ENCODE measurements at regions not wholly inside any gene's neighbourhood (a gene's known extent, or its start where the extent isn't known, plus 50 kb on each side); places are given as distances from the start of the nearest gene placed in this dataset.
"Not testable (repeated sequence)": the region's sequence is repeated elsewhere in the genome, so short reads cannot be mapped to it uniquely, and the experiment has no call there.

DNA sequence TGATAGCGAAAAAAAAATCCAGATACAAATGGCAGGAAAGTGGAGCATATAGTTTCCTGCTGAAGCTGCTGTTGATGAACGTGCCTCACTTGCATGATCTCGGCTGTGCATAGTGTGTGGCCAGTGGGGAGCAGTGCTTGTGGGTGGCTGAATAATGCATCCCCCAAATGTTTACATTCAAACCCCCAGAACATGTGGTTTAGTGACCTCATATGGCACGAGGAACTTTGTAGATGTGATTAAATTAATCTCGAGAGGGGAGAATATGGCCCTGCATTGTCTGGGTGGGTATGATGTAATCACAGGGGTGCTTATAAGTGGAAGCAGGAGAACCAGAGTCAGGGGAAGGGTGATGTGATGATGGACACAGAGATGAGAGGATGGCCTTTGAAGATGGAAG is 425.0 kb downstream of the TMEM121 start:
- no peak overlapping the region for H3K27ac ChIP-seq
- TF ChIP-seq, protein P1, sequence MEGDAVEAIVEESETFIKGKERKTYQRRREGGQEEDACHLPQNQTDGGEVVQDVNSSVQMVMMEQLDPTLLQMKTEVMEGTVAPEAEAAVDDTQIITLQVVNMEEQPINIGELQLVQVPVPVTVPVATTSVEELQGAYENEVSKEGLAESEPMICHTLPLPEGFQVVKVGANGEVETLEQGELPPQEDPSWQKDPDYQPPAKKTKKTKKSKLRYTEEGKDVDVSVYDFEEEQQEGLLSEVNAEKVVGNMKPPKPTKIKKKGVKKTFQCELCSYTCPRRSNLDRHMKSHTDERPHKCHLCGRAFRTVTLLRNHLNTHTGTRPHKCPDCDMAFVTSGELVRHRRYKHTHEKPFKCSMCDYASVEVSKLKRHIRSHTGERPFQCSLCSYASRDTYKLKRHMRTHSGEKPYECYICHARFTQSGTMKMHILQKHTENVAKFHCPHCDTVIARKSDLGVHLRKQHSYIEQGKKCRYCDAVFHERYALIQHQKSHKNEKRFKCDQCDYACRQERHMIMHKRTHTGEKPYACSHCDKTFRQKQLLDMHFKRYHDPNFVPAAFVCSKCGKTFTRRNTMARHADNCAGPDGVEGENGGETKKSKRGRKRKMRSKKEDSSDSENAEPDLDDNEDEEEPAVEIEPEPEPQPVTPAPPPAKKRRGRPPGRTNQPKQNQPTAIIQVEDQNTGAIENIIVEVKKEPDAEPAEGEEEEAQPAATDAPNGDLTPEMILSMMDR (conservative IDR thresholded peaks at IDR 0.05): no peak

DNA sequence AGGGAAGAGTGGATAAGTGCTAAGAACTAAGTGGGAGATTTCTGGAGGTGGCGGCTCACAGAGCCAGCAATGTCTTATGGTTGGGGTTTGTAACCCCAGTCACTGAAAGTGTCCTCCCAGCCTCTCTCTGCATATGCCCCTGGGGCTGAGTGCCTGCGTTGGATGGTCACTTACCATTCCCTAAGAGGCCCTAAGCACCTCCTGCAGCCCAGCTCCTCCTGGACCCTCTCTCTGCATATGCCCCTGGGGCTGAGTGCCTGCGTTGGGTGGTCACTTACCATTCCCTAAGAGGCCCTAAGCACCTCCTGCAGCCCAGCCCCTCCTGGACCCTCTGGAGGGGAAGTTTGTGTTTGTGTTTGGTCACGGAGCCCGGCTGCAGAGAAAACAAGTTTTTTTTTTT is 425.8 kb downstream of the TMEM121 start:
- H3K27ac ChIP-seq: no peak overlapping the region
- TF ChIP-seq, protein P1 (conservative IDR thresholded peaks at IDR 0.05): no peak

DNA sequence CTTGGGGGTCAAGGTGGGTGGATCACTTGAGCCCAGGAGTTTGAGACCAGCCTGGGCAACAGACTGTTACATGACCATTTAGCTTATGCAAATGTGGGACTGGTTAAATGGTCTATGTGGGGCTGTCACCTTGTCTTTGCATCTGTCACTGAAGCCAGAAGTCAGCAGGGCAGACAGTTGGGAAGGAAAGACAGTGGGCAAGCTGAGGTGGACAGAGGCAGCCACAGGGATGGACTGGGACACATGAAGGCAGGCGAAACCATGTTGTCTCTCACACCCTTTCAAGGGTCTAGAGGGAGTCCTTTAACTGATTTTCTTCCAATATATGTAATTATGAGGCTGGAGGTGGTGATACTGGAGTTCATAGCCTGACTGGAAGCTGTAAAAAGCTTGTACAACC is 426.4 kb downstream of the TMEM121 start:
- no peak overlapping the region for H3K27ac ChIP-seq
- TF ChIP-seq, protein P1 (conservative IDR thresholded peaks at IDR 0.05): no peak

DNA sequence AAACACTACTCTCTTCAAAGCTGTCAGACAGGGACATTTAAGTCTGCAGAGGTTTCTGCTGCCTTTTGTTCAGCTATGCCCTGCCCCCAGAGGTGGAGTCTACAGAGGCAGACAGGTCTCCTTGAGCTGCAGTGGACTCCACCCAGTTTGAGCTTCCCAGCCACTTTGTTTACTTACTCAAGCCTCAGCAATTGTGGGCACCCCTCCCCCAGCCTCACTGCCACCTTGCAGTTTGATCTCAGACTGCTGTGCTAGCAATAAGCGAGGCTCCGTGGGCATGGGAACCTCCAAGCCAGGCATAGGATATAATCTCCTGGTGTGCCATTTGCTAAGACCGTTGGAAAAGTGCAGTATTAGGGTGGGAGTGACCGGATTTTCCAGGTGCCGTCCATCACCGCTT is 435.2 kb downstream of the TMEM121 start:
- not testable (repeated sequence) for H3K27ac ChIP-seq

DNA sequence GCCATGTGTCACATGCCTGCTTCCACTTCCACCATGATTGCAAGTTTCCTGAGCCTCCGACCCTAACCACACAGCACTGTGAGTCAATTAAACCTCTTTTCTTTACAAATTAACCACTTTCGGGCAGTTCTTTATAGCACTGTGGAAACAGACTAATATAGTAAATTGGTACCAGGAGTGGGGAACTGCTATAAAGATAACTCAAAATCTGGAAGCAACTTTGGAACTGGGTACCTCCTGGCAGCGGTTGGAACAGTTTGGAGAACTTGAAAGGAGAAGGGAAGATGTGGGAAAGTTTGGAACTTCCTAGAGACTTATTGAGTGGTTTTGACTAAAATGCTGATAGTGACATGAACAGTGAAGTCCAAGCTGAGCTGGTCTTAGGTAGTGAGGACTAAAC is 436.1 kb downstream of the TMEM121 start:
- TF ChIP-seq, protein P1 (conservative IDR thresholded peaks at IDR 0.05): no peak
- no peak overlapping the region for H3K27ac ChIP-seq

DNA sequence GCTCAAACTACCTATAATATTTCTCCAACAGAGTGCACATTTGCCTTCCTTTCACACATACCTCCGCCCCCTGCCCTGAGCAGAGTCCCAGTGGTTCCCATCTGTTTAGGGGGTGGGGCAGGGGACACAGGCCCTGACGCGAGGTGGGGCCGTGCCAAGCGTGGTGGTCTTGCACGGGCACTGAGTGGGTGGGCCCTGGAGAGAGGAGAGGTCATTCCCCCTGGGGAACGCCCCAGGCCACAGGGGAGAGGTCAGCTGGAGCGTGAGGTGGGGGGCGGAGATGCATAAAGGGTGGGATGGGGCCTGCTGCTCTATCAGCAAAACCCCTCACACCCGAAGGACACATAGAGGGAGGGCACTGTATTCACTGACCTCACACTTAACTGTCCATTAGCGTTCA is 441.9 kb downstream of the TMEM121 start:
- TF ChIP-seq, protein P1 (conservative IDR thresholded peaks at IDR 0.05): no peak
- H3K27ac ChIP-seq: no peak overlapping the region

DNA sequence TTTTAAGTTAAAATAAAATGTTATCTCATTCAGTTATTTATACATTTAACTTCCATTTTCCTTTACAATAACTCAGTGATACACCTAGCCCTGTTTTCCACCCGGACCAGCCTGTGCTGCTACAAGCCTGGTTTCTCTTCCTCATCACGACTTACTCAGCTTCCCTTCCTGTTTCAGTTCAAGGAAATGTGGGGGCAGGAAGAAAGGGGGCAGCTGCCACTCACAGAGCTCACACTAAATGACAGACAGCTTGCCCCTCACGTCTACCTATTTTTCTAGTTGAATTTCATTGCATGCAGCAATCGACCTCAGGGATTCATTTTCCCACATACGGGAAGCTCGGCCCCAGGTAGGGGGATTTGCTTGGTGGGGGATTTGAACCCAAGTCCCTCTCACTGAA is 442.6 kb downstream of the TMEM121 start:
- not testable (repeated sequence) for H3K27ac ChIP-seq

DNA sequence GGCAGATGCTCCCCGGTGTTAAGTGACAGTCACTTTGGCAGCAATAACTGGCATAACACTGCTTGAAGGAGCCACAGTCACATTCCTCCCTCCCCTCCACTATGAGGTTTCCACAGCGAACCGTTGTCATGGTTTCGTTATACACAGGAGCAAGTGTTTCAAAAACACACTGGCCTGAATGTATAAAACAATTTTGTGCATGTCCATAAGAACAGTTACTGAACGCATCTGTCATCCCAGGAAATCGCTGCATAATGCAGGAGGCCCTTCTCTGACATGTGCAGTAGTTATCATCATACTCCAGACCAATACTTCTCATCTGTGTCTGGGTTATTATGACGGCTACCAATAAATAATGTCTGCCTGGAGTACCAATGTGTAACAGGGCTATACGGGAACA is 444.4 kb downstream of the TMEM121 start:
- not testable (repeated sequence) for H3K27ac ChIP-seq

DNA sequence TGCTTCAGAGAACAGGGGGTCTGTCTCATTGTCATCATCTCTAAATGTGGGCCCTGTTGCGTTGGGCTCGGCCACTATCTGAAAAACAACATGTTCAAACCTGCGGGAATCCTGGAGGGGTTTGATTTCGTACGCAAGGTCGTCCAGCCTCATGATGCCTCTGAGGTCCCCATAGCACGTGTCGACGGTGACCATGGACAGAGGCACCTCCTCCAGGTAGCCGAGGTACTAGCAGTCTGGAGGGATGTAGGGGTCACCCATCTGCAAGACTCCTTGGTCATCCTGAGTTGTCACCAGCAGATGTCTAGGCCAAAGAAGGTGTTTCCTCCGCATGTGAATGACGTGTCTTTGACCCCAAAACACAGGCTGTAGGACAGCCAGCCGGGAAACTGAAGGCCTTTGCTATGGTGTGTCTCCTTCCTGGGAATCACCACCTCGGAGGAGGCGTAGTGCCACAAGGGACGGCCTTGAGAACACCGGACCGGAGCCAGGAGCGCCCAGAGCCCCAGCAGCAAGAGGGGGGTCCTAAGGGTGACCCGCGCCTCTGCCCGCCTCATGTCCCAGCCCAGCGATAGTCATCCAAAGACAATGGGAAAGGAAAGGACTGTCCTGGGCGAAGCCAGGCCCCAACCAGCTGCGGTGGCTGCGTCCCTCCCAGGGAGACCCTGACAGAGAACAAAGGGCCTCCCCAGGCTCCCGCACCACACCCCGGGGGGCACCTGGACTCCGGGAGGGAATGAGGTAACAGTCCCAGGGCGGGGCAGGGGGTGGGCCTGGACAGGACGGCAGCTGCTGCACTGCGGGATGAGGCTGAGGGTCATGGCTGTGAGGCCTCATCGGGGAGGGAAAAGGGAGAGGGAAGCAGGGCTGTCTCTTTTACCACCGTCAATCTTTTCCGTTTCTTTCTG is 445.5 kb downstream of the TMEM121 start:
- TF ChIP-seq, protein P1 (conservative IDR thresholded peaks at IDR 0.05): no peak

More for the DNA sequence above, 445.5 kb downstream of the TMEM121 start:
- no peak overlapping the region for H3K27ac ChIP-seq

All from VCaP (cell line).